GM21717 (cell line): ENCODE measurements at regions not wholly inside any gene's neighbourhood (a gene's known extent, or its start where the extent isn't known, plus 50 kb on each side); places are given as distances from the start of the nearest gene placed in this dataset.
"Not testable (repeated sequence)": the region's sequence is repeated elsewhere in the genome, so short reads cannot be mapped to it uniquely, and the experiment has no call there.

Experiments used
- ATAC-seq: cut with Tn5 transposase; IDR thresholded peaks from one replicate; pipeline ENCODE4 v1.9.1; 2021; ENCODE audit warnings: mild to moderate bottlenecking, moderate library complexity; ENCODE audit not compliant: unreplicated experiment

- ATAC-seq, result peak; percentile 83
These were observed 227.6 kb upstream of the POU1F1 start for GRCh38 chr3:87503900-87504498.

GRCh38 chr3:87501076-87501475 is 224.7 kb upstream of the POU1F1 start:
- ATAC-seq, result no peak

- no peak for ATAC-seq
These were observed 222.1 kb upstream of the POU1F1 start for GRCh38 chr3:87498358-87499080.

- no peak for ATAC-seq
These were observed 219.6 kb upstream of the POU1F1 start for GRCh38 chr3:87495938-87496337.

GRCh38 chr3:87494264-87494663 is 217.9 kb upstream of the POU1F1 start:
- no peak for ATAC-seq

- ATAC-seq, result no peak
These were observed 215.5 kb upstream of the POU1F1 start for GRCh38 chr3:87491843-87492242.

- ATAC-seq, result no peak
These were observed 213.5 kb upstream of the POU1F1 start for GRCh38 chr3:87489892-87490291.

- ATAC-seq, result no peak
These were observed 212.4 kb upstream of the POU1F1 start for GRCh38 chr3:87488765-87489164.

- not testable (repeated sequence) for ATAC-seq
These were observed 210.3 kb upstream of the POU1F1 start for GRCh38 chr3:87486635-87487034.

GRCh38 chr3:87486115-87486514 is 209.7 kb upstream of the POU1F1 start:
- no peak for ATAC-seq

- no peak for ATAC-seq
These were observed 202.3 kb upstream of the POU1F1 start for GRCh38 chr3:87478716-87479115.

- no peak for ATAC-seq
These were observed 197.6 kb upstream of the POU1F1 start for GRCh38 chr3:87473944-87474343.

- no peak for ATAC-seq
These were observed 192.6 kb upstream of the POU1F1 start for GRCh38 chr3:87468938-87469337.

- ATAC-seq, result no peak
These were observed 191.9 kb upstream of the POU1F1 start for GRCh38 chr3:87468235-87468634.

GRCh38 chr3:87462228-87462627 is 185.8 kb upstream of the POU1F1 start:
- ATAC-seq, result no peak

- ATAC-seq, result no peak
These were observed 185.1 kb upstream of the POU1F1 start for GRCh38 chr3:87461443-87461842.

- ATAC-seq, result no peak
These were observed 184.7 kb upstream of the POU1F1 start for GRCh38 chr3:87461036-87461435.

GRCh38 chr3:87448558-87448957 is 172.2 kb upstream of the POU1F1 start:
- ATAC-seq, result no peak

GRCh38 chr3:87446849-87447387 is 170.5 kb upstream of the POU1F1 start:
- no peak for ATAC-seq

GRCh38 chr3:87442470-87442869 is 166.1 kb upstream of the POU1F1 start:
- ATAC-seq, result no peak

- ATAC-seq, result no peak
These were observed 161.4 kb upstream of the POU1F1 start for GRCh38 chr3:87437765-87438164.

- no peak for ATAC-seq
These were observed 160.6 kb upstream of the POU1F1 start for GRCh38 chr3:87436781-87437543.
